ENCODE measurements at regions not wholly inside any gene's neighbourhood (a gene's known extent, or its start where the extent isn't known, plus 50 kb on each side); places are given as distances from the start of the nearest gene placed in this dataset.

DNA sequence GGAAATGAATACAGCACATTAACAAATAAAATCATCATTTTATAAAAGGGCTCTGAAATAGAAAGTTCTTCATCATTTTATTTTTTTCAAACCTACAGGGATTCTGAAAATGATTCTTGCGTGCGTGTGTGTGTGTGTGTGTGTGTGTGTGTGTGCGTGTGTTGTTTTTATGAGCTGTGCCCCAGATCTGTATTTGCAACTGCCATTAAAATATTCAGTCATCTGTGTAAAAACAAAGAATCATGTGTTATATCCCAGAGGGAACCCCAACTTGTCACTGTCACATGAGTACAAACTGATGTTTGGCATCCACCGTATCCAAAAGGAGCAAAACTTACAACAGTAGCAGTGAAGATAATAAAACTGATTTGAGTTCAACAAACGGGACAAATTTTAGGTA, 635.4 kb upstream of the PFKP start:
- ATAC-seq, result no peak

DNA sequence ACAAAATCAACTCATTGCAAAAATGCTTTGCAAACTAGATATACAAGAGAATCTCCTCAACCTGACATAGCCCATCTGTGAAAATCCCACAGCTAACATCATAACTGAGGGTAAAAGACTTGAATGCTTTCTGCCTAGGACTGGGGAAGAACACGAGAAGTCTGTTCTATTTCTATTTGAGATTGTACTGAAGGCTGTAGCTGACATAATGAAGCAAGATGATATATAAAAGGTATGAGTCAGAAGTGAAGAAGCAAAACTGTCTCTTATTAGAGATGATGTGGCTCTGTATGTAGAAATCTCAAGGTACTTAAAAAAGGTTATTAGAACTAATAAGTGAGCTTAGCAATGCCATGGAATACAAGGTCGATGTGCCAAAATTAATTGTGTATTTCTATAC, 639.9 kb upstream of the PFKP start:
- no peak for ATAC-seq

DNA sequence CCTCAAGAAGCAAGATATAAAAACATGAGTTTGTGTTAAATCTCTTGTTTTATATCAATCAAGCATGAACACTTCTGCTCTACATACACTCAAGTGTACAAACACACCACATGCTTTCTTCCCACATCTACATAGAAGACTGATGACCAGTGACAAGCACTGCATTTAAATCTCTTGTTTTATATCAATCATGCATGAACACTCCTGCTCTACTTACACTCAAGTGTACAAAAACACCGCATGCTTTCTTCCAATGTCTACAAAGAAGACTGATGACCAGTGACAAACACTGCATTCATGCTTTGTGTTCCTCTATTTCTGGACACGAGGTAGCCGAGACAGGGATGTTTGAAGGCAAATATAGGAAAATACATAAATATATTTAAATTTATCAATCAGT, 642.0 kb upstream of the PFKP start:
- ATAC-seq, result no peak

DNA sequence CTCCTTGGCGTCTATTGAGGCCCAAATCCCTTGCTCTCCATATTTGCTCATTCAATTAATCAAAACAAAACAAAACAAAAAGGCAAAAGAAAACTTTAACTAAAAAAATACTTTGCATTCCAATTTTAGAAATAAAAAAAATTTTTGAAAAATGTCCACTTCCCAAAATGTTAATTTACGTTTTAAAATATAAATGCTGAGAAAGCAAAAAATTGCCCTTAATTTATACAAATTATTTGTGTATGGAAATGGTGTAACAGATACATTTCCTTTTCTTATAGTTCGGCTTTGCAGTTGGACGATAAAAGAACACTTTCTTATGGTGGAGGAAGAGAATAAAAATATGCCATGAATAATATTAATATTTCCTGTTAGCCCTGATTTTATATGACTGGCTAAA, 652.8 kb upstream of the PFKP start:
- no peak for ATAC-seq

DNA sequence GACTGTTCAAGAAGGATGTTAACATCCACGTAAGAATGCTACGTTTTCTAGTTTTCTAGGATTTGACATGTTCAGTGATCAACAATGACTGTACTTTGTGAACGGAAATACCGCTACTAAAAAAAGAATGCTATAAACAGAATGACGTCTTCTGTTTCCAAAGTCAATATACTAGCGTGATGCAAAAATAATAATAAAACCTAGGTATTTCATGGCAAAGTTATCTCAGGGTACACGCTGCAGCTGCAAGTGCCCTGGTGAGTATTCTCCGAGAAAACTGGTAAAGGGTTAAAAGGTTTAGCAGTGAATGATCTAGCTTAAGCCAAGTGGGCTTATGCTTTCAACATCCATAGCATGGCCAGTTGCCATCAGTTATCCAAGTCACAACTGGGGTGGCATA, 653.3 kb upstream of the PFKP start:
- ATAC-seq, result no peak

DNA sequence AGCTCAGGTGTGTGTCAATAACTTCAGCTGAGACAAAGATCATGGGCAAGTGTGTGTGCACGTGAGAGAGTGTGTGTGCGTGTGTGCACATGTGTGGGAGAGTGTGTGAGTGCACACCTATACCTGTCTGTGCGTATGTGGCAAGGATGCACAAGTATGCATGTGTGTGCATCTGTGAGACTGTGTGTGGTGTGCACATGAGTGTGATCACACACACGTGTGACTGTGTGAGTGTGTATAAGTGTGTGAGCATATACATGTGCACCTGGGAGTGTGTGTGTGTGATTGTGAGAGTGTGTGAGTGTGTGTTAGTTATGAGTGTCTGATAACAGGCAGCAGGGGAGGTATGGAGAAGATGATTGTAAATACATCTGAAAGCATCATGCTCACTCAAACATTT, 657.3 kb upstream of the PFKP start:
- no peak for ATAC-seq

DNA sequence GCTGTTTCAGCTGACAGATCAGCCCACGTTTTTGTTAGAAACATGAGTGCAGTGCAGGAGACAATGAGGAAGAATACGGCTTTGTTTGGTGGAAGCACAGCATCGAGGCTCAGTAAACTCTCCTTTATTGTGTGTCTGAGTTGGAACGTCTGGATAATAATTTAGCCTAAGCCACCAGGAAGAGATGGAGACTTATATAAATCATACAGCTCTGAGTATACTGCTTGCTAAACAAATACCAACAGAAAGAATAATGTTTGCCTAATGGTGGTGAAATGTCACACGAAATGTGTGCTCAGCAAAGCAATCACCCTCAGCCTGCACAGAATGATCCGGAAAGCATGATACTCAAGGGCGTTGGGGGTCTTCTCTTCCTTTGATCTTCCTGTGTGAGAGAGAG, 664.1 kb upstream of the ADARB2 start:
- ATAC-seq, result no peak

DNA sequence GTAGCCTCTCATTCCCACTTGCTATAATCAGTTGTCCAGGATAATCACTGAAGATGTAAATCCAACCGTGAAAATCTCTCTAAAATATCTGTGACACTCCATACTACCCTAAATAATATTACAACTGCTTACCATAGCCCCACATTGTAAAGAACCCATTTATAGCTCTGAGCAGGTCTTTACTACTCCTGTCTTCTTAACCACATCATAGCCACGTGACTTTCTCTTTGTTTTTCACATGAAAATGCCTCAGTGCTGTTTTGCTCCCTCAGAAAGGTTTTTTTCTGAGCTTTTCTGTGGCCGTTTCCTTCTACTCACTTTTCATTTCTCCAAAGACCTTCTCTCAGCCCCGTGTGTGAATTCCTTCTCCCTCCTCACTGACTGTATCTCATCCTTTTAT, 662.2 kb upstream of the ADARB2 start:
- no peak for ATAC-seq

DNA sequence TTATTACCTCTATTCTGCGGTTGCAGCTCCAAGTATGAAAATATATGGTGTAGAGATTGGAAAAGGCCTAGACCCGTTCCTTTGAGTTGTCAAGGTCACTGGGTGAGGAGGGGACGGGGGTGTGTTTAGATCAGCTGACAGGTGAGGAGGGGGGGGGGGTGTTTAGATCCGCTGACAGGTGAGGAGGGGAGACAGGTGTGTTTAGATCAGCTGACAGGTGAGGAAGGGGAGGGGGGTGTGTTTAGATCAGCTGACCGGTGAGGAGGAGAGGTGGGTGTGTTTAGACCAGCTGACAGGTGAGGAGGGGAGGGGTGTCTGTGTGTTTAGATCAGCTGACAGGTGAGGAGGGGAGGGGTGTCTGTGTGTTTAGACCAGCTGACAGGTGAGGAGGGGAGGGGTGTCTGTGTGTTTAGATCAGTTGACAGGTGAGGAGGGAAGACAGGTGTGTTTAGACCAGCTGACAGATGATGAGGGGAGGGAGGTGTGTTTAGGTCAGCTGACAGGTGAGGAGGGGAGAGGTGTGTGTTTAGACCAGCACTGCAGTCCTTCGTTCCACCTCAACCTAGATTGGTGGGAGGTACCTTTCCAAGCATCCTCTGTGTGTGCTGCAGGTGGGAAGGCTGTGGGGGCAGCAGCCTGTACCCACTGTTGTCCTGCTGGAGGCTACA, 655.0 kb upstream of the ADARB2 start:
- peak; percentile 88 for ATAC-seq

DNA sequence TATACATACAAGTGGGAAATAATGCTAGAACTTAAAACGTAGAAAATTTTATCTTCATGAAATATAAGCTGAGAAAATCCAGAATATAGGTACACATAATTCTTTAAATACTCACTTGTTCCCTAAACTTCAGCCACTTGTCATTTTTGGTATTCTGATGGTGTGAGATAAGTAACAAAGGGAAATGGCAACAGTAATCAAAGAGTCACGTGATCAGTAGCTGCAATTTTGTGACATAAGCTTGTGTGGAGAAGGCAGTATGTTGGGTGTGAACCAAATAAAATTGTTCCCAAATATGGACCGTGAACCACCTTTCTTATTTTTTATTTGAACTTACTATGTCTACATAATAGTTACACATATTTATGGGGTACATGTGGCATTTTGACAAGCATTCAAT, 650.3 kb upstream of the ADARB2 start:
- ATAC-seq, result no peak

DNA sequence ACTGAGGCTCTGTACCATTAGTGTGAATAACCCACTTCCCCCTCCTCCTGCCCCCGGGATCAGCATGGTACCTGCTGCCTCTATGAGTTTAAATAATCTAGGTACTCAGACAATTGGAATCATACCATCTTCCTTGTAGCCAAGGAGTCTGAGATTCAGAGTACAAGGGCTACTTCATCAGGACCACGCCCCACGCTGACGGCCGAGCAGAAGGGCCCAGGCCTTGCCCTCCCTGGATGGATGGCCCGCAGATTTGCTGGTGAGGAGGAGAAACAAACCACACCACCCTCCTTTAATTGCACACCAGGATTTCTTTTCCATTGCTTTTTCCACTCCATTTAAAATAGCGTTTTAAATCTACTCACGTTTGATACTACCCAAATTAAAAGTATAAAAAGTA, 649.9 kb upstream of the ADARB2 start:
- ATAC-seq, result no peak

DNA sequence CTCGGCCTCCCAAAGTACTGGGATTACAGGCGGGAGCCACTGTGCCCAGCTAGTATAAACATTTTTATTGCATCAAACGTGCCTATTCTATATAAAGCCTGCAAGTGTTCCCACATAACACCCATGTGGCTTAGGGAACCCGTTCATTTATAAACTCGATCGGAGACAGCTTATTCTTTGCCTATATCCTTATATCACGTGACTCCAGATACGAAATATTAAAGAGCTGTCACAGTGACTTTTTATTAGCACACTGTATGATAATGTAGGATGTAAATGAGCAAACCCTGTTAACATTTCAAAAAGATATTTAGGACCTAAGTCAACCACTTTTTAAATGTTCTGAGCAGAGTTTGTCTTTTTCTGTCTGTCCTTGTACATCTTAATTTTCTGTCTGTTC, 642.9 kb upstream of the ADARB2 start:
- ATAC-seq, result no peak

DNA sequence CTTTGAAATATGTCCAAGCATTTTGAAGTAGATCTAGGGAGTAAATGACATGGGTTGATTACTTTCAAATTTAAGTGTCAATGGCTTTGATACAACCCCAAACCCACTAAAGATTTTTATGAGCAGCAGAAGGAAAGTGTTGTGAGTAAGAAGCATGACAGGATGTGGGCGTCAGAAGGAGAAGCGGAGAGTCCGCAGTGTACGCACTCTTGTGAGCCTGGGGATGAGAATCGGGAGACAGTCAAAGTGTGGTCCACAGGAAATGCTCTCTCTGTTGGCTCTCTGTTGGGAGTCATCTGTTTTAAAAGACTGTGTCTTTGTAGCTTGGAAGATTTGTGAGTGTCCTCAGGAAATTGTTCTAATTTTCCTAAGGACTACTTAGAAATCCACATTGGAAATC, 629.8 kb upstream of the ADARB2 start:
- no peak for ATAC-seq

DNA sequence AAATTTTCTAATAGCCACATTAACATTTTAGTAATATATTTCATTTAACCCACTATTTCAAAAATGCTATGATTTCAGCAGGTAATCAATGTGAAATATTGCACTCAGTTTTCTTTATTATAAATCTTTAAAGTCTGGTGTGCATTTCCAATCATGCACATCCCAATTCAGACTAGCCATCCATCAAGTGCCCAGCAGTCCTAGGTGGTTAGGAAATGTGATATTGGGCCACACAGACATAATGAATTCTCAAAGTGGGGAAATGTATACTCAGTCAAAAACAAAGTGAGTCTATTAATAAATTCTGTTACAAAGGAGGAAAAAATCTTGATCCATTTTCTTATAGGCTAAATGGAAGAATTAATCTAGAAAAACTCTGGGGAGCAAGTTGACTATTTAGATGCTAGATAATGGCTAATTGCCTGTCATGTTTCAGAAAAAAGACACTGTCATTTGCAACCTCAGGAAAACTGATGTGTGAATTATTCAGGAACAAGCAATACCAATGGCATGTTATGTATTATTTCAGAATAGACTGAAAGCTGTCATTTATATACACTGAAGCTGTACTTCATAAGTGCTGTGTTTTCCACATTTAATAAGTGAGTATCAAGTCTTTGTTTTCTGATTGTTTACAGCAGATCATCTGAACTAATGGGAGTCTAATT, 629.1 kb upstream of the ADARB2 start:
- no peak for ATAC-seq

DNA sequence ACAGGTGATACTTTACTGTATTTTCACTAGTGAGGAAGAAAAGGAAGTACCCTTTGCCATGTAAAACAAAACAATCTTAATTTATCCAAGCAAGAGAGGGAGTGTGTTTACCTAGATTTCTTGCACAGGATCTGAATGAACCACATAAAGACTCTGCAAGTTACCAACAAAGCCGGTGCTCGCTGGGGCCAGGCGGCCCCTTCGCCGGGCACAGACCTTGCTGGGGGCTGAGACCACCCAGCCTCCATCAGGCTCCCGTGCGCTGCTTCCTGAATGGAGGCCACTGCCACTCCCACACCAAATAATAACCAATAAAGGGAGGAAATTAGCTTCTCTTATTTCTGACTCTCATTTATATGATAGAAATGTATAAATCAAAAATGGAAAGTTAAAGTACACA, 625.0 kb upstream of the ADARB2 start:
- ATAC-seq, result no peak

DNA sequence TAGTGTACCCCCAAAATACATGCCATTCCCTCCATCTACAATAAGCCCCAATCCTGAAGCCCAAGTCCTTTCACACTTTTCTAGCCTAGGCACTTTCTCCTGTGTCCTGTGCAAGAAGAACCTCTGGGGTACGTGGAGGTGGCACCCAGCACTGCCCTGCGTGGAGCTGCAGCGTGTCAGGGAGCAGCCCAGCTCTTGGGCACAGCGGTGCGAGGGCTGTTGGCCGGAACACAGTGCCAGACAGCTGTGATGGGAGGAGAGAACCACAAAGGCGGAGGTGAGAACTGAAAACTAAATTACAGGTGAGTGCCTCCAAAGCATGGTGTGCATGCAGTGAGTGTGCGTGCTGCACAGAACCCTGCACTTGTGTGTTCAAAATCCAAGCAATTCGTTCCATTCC, 621.3 kb upstream of the ADARB2 start:
- no peak for ATAC-seq

DNA sequence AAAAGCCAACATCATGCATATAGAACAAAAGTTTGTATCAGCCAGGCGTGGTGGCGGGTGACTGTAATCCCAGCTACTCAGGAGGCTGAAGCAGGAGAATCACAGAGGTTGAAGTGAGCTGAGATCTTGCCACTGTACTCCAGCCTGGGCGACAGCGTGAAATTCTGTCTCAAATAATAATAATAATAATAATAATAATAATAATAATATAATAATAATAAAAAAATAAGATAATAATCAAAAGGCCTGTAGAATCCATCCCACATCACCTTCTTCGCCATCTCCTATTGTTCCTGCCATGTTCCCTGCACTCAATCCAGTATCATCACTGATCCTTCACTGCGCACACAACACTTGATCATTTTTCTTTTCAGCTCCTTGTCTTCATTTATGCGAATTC, 619.3 kb upstream of the ADARB2 start:
- no peak for ATAC-seq

DNA sequence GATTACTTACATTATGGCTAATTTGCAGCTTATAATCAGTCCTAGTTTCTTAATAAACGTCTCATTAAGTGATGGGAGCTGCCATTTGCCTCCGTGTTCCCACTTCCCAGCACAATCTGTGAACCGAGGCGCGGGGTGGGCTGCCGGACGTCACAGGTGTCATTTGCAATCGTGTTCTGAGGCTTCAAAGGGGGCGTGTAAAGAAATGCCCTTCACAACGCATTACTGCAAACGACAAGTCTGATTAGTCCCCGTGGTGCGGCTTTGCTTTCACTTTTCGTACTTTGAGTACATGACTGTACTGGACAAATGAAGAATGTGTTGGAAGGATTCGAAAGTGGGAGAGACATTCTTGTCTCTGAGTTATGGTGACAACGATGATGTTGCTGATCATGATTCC, 614.2 kb upstream of the ADARB2 start:
- ATAC-seq, result no peak

DNA sequence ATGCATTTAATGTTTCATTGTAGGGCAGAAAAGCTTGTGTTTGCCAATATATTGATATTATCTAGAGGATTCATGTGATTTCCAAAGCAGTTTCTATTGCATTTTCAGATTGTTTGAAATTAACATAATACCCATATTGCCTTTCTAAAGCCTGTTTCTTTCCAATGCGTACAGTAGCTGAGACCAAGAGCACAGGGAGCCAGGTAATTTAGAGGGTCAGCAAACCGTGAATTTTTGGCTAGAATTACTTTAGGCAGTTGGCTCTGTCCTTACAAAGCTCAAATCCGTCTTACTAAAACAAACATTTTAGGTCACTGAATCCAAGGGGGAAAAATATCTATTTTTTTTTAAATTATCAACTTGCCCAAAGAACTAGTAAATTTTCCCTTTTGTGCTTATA, 604.9 kb upstream of the ADARB2 start:
- ATAC-seq, result no peak

DNA sequence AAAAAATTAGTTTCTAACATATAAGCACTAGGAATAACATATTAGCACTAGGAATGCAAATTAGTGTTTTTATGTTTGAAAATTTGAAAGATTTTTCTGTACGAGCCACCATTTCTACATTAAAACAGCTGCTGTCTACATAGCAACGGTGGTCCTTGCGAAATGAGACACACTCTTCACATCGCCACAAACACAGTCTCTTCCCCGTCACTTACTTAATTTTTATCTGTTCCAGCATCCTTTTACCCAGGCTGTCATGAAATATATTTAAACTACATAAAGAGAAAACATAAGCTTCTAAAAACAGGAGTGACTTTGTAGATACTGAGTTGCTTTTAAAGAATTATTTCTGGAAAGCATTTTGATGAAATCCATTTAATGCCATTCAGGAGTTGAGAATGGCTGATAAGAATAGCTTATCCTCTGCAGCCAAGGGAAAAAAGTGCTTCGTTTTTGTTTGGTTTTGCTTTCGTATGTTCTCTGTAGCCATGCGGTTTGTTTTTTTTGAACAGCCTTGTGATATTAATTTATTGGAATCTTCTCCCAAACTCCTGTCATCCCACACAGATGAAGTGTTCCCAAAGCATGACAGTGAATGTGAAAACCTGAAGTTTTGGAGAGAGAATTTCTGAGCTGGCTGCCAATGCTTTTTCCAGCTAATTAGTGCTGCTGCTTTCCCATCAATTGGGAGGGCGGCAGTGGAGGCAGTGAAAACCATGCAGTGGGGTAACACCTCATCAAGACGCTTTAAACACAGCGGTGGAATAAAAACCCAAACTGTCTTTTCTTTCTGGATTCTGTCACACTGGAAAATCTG, 603.7 kb upstream of the ADARB2 start:
- ATAC-seq, result no peak

DNA sequence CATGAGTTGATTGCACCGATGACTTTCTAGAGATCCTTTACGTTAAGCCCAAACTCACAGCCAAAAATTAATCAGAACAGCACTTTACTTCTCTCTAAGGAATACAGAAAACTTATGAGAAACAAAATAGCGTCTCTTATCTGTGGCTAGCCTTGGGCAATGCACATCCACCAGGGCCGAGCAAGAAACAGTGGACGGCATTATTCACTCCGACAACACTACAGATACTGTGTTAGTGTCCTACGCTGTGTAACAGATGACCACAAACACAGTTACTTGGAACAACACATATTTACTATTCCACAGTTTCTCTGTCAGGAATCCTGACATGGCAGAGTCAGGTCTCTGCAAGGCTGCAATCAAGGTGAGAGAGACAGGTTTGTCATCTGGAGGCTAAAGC, 598.3 kb upstream of the ADARB2 start:
- ATAC-seq, result no peak

DNA sequence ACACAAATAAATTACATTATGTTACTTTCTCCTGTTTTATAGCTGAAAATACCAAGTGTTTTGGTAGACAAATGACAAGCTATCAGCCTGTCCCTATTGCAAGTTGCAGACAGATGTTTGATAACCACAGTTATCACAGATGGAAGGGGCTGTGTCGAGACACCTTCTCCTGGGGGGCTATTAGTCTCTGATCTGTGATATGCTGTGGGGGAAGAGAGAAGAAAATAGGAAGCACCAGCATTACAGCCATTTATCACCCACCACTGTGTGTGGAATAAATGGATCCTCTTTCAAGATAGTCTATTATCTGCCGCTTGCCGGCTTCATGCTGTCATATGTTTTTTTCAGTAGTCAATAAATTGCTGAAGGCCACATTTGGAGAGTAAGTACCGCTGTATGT, 597.2 kb upstream of the ADARB2 start:
- ATAC-seq, result no peak

DNA sequence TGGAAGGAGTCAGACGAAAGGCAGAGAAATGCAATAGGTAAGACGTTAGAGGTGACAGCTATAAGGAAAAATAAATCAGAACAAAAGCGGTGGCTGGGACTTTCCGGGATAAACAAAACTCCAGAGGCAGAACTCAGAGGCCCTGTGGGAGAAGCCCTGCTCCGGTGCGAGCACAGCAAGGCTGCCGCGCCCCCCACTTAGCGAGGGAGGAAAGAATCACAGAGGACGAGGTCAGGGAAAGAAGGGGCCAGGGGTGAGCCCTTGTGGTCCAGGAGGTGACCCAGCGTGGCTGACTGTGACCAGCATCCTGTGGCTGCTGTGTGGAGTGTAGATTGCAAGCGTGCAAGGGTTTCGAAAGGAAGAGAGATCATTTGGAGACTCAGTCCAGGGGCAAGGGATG, 591.8 kb upstream of the ADARB2 start:
- no peak for ATAC-seq

DNA sequence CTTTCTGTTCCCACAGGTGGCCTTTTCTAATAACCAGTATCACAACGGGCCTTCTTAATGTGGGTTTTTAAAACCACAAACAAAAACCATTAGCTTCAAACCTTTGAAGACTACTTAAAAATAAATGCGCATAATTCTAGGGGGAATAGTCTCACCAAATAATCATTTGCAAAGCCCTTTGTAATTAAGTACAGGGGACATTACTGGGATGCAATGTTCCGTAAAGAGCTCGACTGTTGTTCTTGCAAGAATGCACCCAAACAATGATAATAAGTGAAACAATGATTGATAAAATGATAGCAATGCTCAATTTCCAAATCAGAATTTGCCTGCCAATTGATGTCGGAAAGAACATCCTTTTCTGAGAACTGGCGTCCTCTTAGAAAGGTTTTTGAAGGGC, 589.1 kb upstream of the ADARB2 start:
- no peak for ATAC-seq

Measured in esophagus mucosa (tissue), 1 donor.